HEK293 (cell line): ENCODE measurements at regions not wholly inside any gene's neighbourhood (a gene's known extent, or its start where the extent isn't known, plus 50 kb on each side); places are given as distances from the start of the nearest gene placed in this dataset.

Source experiments
- CTCF ChIP-seq: fragments of 450-650 bp; formaldehyde crosslinking; IDR thresholded peaks from 2 replicates; pipeline ENCODE4 v1.5.1; 2016; ENCODE audit warnings: missing biosample characterization, missing genetic modification characterization
- ZNF624 ChIP-seq: fragments of 450-650 bp; formaldehyde crosslinking; IDR thresholded peaks from 2 replicates; pipeline ENCODE4 v1.5.1; 2017; ENCODE audit warnings: missing biosample characterization, missing genetic modification characterization

GRCh38 chr6:22363166-22363713 lies 66.4 kb upstream of the PRL start:
- TF ChIP-seq CTCF (no peak), ZNF624 (tag by site-specific recombination) (no peak)
